ENCODE measurements at regions not wholly inside any gene's neighbourhood (a gene's known extent, or its start where the extent isn't known, plus 50 kb on each side); places are given as distances from the start of the nearest gene placed in this dataset.

- Mint-ChIP-seq H3K4me3 (no peak overlapping the region), H3K9me3 (no peaks in the 10 kb centered on the region), H3K4me1 (ENCODE audit: low read depth) (no peaks in the 10 kb centered on the region), H3K36me3 (ENCODE audit: insufficient read depth) (no peaks in the 10 kb centered on the region), H3K27me3 (ENCODE audit: low read depth) (peaks cover 13% of the 10 kb centered on the region)
- no peak for DNase-seq
- no peak for ATAC-seq
Observed at GRCh38 chr4:183763990-183764754, 105.1 kb downstream of the TRAPPC11 start.

- H3K36me3 Mint-ChIP-seq (ENCODE audit: insufficient read depth): no peaks in the 10 kb centered on the region
- ATAC-seq: no peak
- H3K4me3 Mint-ChIP-seq: no peak overlapping the region
- no peak for DNase-seq
- H3K4me1 Mint-ChIP-seq (ENCODE audit: low read depth): no peaks in the 10 kb centered on the region
- H3K27me3 Mint-ChIP-seq (ENCODE audit: low read depth): peaks cover 11% of the 10 kb centered on the region
- no peaks in the 10 kb centered on the region for H3K9me3 Mint-ChIP-seq
Observed at GRCh38 chr4:183765251-183765911, 106.3 kb downstream of the TRAPPC11 start.

GRCh38 chr4:183766140-183766539 is 107.0 kb downstream of the TRAPPC11 start:
- H3K4me3 Mint-ChIP-seq: no peak overlapping the region
- peaks cover 11% of the 10 kb centered on the region for H3K27me3 Mint-ChIP-seq (ENCODE audit: low read depth)
- no peaks in the 10 kb centered on the region for H3K4me1 Mint-ChIP-seq (ENCODE audit: low read depth)
- H3K9me3 Mint-ChIP-seq: no peaks in the 10 kb centered on the region
- ATAC-seq: no peak
- DNase-seq: no peak
- no peaks in the 10 kb centered on the region for H3K36me3 Mint-ChIP-seq (ENCODE audit: insufficient read depth)

- DNase-seq (no peak), ATAC-seq (no peak)
- Mint-ChIP-seq H3K4me3 (no peak overlapping the region), H3K9me3 (peaks cover 4% of the 10 kb centered on the region), H3K36me3 (ENCODE audit: insufficient read depth) (no peaks in the 10 kb centered on the region), H3K27me3 (ENCODE audit: low read depth) (peaks cover 2% of the 10 kb centered on the region), H3K4me1 (ENCODE audit: low read depth) (no peaks in the 10 kb centered on the region)
Observed at GRCh38 chr4:183770906-183771305, 111.8 kb downstream of the TRAPPC11 start.

GRCh38 chr4:183772361-183772760 is 113.3 kb downstream of the TRAPPC11 start:
- Mint-ChIP-seq H3K27me3 (ENCODE audit: low read depth) (no peaks in the 10 kb centered on the region), H3K4me3 (no peak overlapping the region), H3K9me3 (peaks cover 4% of the 10 kb centered on the region), H3K4me1 (ENCODE audit: low read depth) (no peaks in the 10 kb centered on the region), H3K36me3 (ENCODE audit: insufficient read depth) (no peaks in the 10 kb centered on the region)
- DNase-seq: no peak
- ATAC-seq: no peak

GRCh38 chr4:183773790-183774189 is 114.7 kb downstream of the TRAPPC11 start:
- no peak for ATAC-seq
- no peak overlapping the region for H3K4me3 Mint-ChIP-seq
- H3K27me3 Mint-ChIP-seq (ENCODE audit: low read depth): no peaks in the 10 kb centered on the region
- no peaks in the 10 kb centered on the region for H3K36me3 Mint-ChIP-seq (ENCODE audit: insufficient read depth)
- no peaks in the 10 kb centered on the region for H3K4me1 Mint-ChIP-seq (ENCODE audit: low read depth)
- H3K9me3 Mint-ChIP-seq: peaks cover 4% of the 10 kb centered on the region
- DNase-seq: no peak

GRCh38 chr4:183783306-183783705 is 121.8 kb upstream of the STOX2 start:
- H3K4me3 Mint-ChIP-seq: no peak overlapping the region
- no peaks in the 10 kb centered on the region for H3K9me3 Mint-ChIP-seq

GRCh38 chr4:183783991-183784553 is 121.0 kb upstream of the STOX2 start:
- Mint-ChIP-seq H3K4me3 (no peak overlapping the region), H3K4me1 (ENCODE audit: low read depth) (no peaks in the 10 kb centered on the region), H3K9me3 (no peaks in the 10 kb centered on the region), H3K36me3 (ENCODE audit: insufficient read depth) (no peaks in the 10 kb centered on the region), H3K27me3 (ENCODE audit: low read depth) (peaks cover 19% of the 10 kb centered on the region)
- ATAC-seq (no peak), DNase-seq (no peak)

More at GRCh38 chr4:183783306-183783705, 121.8 kb upstream of the STOX2 start:
- Mint-ChIP-seq H3K36me3 (ENCODE audit: insufficient read depth) (no peaks in the 10 kb centered on the region), H3K4me1 (ENCODE audit: low read depth) (no peaks in the 10 kb centered on the region), H3K27me3 (ENCODE audit: low read depth) (peaks cover 19% of the 10 kb centered on the region)
- no peak for DNase-seq
- no peak for ATAC-seq

- Mint-ChIP-seq H3K9me3 (peaks cover 12% of the 10 kb centered on the region), H3K4me1 (ENCODE audit: low read depth) (no peaks in the 10 kb centered on the region), H3K27me3 (ENCODE audit: low read depth) (peaks cover 30% of the 10 kb centered on the region), H3K36me3 (ENCODE audit: insufficient read depth) (no peaks in the 10 kb centered on the region), H3K4me3 (no peak overlapping the region)
- DNase-seq (no peak), ATAC-seq (no peak)
Observed at GRCh38 chr4:183788308-183788905, 116.7 kb upstream of the STOX2 start.

- DNase-seq (no peak), ATAC-seq (no peak)
- Mint-ChIP-seq H3K4me3 (no peak overlapping the region), H3K4me1 (ENCODE audit: low read depth) (no peaks in the 10 kb centered on the region), H3K36me3 (ENCODE audit: insufficient read depth) (no peaks in the 10 kb centered on the region), H3K27me3 (ENCODE audit: low read depth) (peaks cover 34% of the 10 kb centered on the region), H3K9me3 (peaks cover 22% of the 10 kb centered on the region)
Observed at GRCh38 chr4:183789657-183790056, 115.5 kb upstream of the STOX2 start.

GRCh38 chr4:183790661-183791060 is 114.4 kb upstream of the STOX2 start:
- DNase-seq (no peak), ATAC-seq (no peak)
- H3K36me3 Mint-ChIP-seq (ENCODE audit: insufficient read depth): no peaks in the 10 kb centered on the region
- peaks cover 24% of the 10 kb centered on the region for H3K9me3 Mint-ChIP-seq
- no peaks in the 10 kb centered on the region for H3K4me1 Mint-ChIP-seq (ENCODE audit: low read depth)
- H3K27me3 Mint-ChIP-seq (ENCODE audit: low read depth): peaks cover 41% of the 10 kb centered on the region
- H3K4me3 Mint-ChIP-seq: no peak overlapping the region

GRCh38 chr4:183797011-183797444 is 108.1 kb upstream of the STOX2 start:
- Mint-ChIP-seq H3K36me3 (ENCODE audit: insufficient read depth) (no peaks in the 10 kb centered on the region), H3K4me3 (peak overlapping the region; percentile 47), H3K4me1 (ENCODE audit: low read depth) (peaks cover 12% of the 10 kb centered on the region), H3K27me3 (ENCODE audit: low read depth) (peaks cover 67% of the 10 kb centered on the region), H3K9me3 (peaks cover 24% of the 10 kb centered on the region)
- ATAC-seq (no peak), DNase-seq (no peak)

GRCh38 chr4:183797445-183798300 is 107.4 kb upstream of the STOX2 start:
- no peaks in the 10 kb centered on the region for H3K36me3 Mint-ChIP-seq (ENCODE audit: insufficient read depth)
- peaks cover 67% of the 10 kb centered on the region for H3K27me3 Mint-ChIP-seq (ENCODE audit: low read depth)
- peak overlapping the region; percentile 35 for H3K4me3 Mint-ChIP-seq
- DNase-seq (no peak), ATAC-seq (peak; percentile 56 to 63)
- peaks cover 19% of the 10 kb centered on the region for H3K9me3 Mint-ChIP-seq
- peaks cover 12% of the 10 kb centered on the region for H3K4me1 Mint-ChIP-seq (ENCODE audit: low read depth)

All from activated T-cell treated with anti-CD3 and anti-CD28 coated beads, Interleukin-2, amount 50 U/mL, for 4 hours (primary cell).